NCI-H774 (cell line): ENCODE measurements at regions not wholly inside any gene's neighbourhood (a gene's known extent, or its start where the extent isn't known, plus 50 kb on each side); places are given as distances from the start of the nearest gene placed in this dataset.
"Not testable (repeated sequence)": the region's sequence is repeated elsewhere in the genome, so short reads cannot be mapped to it uniquely, and the experiment has no call there.

Source experiments
- DNase-seq: peaks from one replicate; lab custom pipeline; 2025; lab: John Stamatoyannopoulos, UW

GRCh38 chr1:185468626-185469025 lies 151.6 kb upstream of the IVNS1ABP start:
- DNase-seq = no peak

- DNase-seq = no peak
Observed at GRCh38 chr1:185467122-185467521, 150.1 kb upstream of the IVNS1ABP start.

- no peak for DNase-seq
Observed at GRCh38 chr1:185464777-185465176, 147.7 kb upstream of the IVNS1ABP start.

GRCh38 chr1:185463433-185463832 lies 146.4 kb upstream of the IVNS1ABP start:
- DNase-seq = no peak

GRCh38 chr1:185463011-185463410 lies 146.0 kb upstream of the IVNS1ABP start:
- DNase-seq = no peak

- not testable (repeated sequence) for DNase-seq
Observed at GRCh38 chr1:185460723-185461122, 143.7 kb upstream of the IVNS1ABP start.

- DNase-seq = no peak
Observed at GRCh38 chr1:185459141-185459540, 142.1 kb upstream of the IVNS1ABP start.

GRCh38 chr1:185458670-185459069 lies 141.6 kb upstream of the IVNS1ABP start:
- no peak for DNase-seq

- DNase-seq = no peak
Observed at GRCh38 chr1:185453496-185454192, 136.6 kb upstream of the IVNS1ABP start.

GRCh38 chr1:185450917-185451316 lies 133.9 kb upstream of the IVNS1ABP start:
- no peak for DNase-seq

GRCh38 chr1:185450060-185450788 lies 133.2 kb upstream of the IVNS1ABP start:
- DNase-seq = no peak

GRCh38 chr1:185449378-185450059 lies 132.5 kb upstream of the IVNS1ABP start:
- no peak for DNase-seq

GRCh38 chr1:185448591-185449186 lies 131.6 kb upstream of the IVNS1ABP start:
- DNase-seq = no peak

- no peak for DNase-seq
Observed at GRCh38 chr1:185446131-185446530, 129.1 kb upstream of the IVNS1ABP start.

- no peak for DNase-seq
Observed at GRCh38 chr1:185445594-185445993, 128.6 kb upstream of the IVNS1ABP start.

- no peak for DNase-seq
Observed at GRCh38 chr1:185444676-185445075, 127.6 kb upstream of the IVNS1ABP start.

GRCh38 chr1:185442050-185442449 lies 125.0 kb upstream of the IVNS1ABP start:
- no peak for DNase-seq

GRCh38 chr1:185441605-185442004 lies 124.6 kb upstream of the IVNS1ABP start:
- DNase-seq = no peak

GRCh38 chr1:185440877-185441276 lies 123.8 kb upstream of the IVNS1ABP start:
- DNase-seq = no peak

GRCh38 chr1:185439727-185440415 lies 122.8 kb upstream of the IVNS1ABP start:
- DNase-seq = no peak

GRCh38 chr1:185438936-185439335 lies 121.9 kb upstream of the IVNS1ABP start:
- no peak for DNase-seq
